Astrocyte of the cerebellum (primary cell): ENCODE measurements at regions not wholly inside any gene's neighbourhood (a gene's known extent, or its start where the extent isn't known, plus 50 kb on each side); places are given as distances from the start of the nearest gene placed in this dataset.

Source experiments
- DNase-seq: peaks from one replicate; pipeline ENCODE4 v3.0.0-alpha.2; 2011; ENCODE audit warnings: low read depth
- H3K4me3 ChIP-seq: 2 replicates; pipeline ENCODE4 v1.5.1; 2011; ENCODE audit warnings: mild to moderate bottlenecking, low read depth, low read length, moderate library complexity
- in situ Hi-C: cut with HindIII; loops from 2 replicates; pipeline ENCODE4 v1.10.0; 2017; ENCODE audit warnings: low sequenced_read_pairs
- TF ChIP-seq, protein P1 (sequence below): IDR thresholded peaks from 2 replicates; pipeline ENCODE4 v1.5.1; 2012; ENCODE audit warnings: low read length, low read depth, moderate library complexity, mild to moderate bottlenecking; ENCODE audit errors: missing control alignments

GRCh38 chr11:121894581-121894980, 221.4 kb downstream of the BLID start:
- in situ Hi-C loops: no loop called here
- DNase-seq: no peak
- no peak overlapping the region for H3K4me3 ChIP-seq
- TF ChIP-seq, protein P1, sequence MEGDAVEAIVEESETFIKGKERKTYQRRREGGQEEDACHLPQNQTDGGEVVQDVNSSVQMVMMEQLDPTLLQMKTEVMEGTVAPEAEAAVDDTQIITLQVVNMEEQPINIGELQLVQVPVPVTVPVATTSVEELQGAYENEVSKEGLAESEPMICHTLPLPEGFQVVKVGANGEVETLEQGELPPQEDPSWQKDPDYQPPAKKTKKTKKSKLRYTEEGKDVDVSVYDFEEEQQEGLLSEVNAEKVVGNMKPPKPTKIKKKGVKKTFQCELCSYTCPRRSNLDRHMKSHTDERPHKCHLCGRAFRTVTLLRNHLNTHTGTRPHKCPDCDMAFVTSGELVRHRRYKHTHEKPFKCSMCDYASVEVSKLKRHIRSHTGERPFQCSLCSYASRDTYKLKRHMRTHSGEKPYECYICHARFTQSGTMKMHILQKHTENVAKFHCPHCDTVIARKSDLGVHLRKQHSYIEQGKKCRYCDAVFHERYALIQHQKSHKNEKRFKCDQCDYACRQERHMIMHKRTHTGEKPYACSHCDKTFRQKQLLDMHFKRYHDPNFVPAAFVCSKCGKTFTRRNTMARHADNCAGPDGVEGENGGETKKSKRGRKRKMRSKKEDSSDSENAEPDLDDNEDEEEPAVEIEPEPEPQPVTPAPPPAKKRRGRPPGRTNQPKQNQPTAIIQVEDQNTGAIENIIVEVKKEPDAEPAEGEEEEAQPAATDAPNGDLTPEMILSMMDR: no peak

DNA sequence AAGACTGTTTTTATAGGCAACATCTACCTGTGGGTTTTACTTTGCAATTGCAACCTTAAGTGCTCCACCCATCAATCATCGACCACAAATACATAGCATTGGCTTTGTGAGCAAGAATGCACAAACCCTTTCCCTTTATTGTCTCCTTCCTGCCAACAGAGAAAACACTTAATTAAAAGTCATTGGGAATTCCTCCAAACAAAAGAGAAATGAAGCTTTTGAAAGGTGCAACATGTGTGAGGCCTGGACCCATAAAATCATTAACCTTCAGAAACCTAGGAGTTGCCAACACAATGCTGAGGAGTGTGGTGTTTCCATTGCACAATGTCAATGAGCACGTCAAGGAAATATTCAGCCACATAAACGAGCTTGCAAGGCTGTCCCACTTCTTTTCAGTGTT, 223.2 kb downstream of the BLID start:
- H3K4me3 ChIP-seq: no peak overlapping the region
- DNase-seq: peak; percentile 68
- TF ChIP-seq, protein P1: no peak
- in situ Hi-C loops: no loop called here

GRCh38 chr11:121892131-121892681, 223.8 kb downstream of the BLID start:
- in situ Hi-C loops: no loop called here
- TF ChIP-seq, protein P1: no peak
- no peak overlapping the region for H3K4me3 ChIP-seq
- DNase-seq: peak; percentile 84

DNA sequence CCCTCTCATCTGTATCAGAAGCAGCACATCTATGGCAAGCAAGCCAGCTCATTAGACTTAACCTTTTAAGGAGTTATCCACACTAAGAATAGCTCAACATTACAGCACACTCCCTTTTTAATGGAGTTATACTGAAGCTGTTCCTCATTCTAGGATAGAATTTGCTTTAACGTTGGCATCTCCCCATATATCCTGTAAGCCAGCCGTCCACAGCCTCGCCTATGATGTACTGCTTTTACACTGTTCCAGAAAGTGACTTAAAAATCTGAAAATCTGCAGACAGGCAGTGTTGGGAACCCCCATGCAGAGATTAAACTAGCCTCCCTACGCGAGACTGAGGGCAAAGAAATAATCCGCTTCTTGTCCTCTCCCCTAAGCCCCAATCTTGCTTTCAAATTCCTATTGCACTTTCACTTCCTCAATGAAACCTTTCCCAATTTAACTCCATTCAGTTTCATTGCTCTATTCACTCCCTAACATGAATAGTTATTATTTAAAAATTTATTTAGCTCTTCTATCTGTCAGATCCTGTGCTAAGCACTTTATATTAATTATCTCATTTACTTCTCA, 225.0 kb downstream of the BLID start:
- no peak overlapping the region for H3K4me3 ChIP-seq
- DNase-seq: no peak
- in situ Hi-C loops: no loop called here
- TF ChIP-seq, protein P1: no peak

DNA sequence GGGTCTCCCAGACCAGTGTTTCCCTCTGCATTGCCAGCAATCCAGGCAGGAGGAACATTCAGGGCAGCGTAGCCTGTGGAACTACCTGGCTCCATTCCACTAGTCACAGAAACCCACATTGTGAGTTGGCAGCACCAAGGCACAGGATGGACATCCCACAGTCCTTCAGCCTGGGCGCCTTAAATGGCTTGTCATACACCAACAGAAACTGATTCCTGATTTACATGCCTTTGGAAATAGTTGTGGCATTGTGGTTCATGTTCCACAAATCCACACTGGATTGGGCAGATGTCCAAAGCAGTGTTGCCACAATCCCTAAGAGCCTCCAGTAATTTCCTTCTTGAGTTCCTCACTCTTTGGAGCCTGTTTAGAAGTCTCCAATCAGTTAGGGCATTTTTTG, 225.6 kb downstream of the BLID start:
- in situ Hi-C loops: no loop called here
- TF ChIP-seq, protein P1: no peak
- peak; percentile 98 for DNase-seq

GRCh38 chr11:121889931-121890330, 226.1 kb downstream of the BLID start:
- no peak overlapping the region for H3K4me3 ChIP-seq
- TF ChIP-seq, protein P1: no peak
- DNase-seq: peak; percentile 43
- in situ Hi-C loops: no loop called here

More for the DNA sequence above, 225.6 kb downstream of the BLID start:
- no peak overlapping the region for H3K4me3 ChIP-seq
